Mucosa of rectum (tissue), 2 donors: ENCODE measurements at regions not wholly inside any gene's neighbourhood (a gene's known extent, or its start where the extent isn't known, plus 50 kb on each side); places are given as distances from the start of the nearest gene placed in this dataset.

Experiments
- H3K27ac ChIP-seq, 2 donors: one replicate each; pipeline ENCODE4 v1.7.0; 2013; ENCODE audit warnings: inconsistent platforms in 2 of 2, low read depth in 2 of 2, low read length in 2 of 2
- H3K27me3 ChIP-seq, 2 donors: one replicate each; pipeline ENCODE4 v1.7.0; 2013; ENCODE audit warnings: low read length in 2 of 2; ENCODE audit not compliant: control insufficient read depth in 2 of 2, insufficient read depth in 2 of 2
- H3K36me3 ChIP-seq, 2 donors: one replicate each; pipeline ENCODE4 v1.7.0; 2013; ENCODE audit warnings: low read length in 2 of 2; ENCODE audit not compliant: control insufficient read depth in 2 of 2, insufficient read depth in 2 of 2
- H3K4me1 ChIP-seq, 2 donors: one replicate each; pipeline ENCODE4 v1.7.0; 2013; ENCODE audit warnings: low read length in 2 of 2, mild to moderate bottlenecking in 1 of 2; ENCODE audit not compliant: control insufficient read depth in 2 of 2, insufficient read depth in 2 of 2
- H3K4me3 ChIP-seq, 2 donors: one replicate each; pipeline ENCODE4 v1.7.0; 2013; ENCODE audit warnings: low read length in 2 of 2
- H3K9ac ChIP-seq, 2 donors: one replicate each; pipeline ENCODE4 v1.7.0; 2013; ENCODE audit warnings: low read length in 2 of 2, low read depth in 1 of 2, mild to moderate bottlenecking in 1 of 2
- H3K9me3 ChIP-seq, 2 donors: one replicate each; pipeline ENCODE4 v1.7.0; 2013; ENCODE audit warnings: low read length in 2 of 2; ENCODE audit not compliant: control insufficient read depth in 2 of 2
- donor health status: healthy.
- donor health status: Normal muscosa, but diverticular disease.

DNA sequence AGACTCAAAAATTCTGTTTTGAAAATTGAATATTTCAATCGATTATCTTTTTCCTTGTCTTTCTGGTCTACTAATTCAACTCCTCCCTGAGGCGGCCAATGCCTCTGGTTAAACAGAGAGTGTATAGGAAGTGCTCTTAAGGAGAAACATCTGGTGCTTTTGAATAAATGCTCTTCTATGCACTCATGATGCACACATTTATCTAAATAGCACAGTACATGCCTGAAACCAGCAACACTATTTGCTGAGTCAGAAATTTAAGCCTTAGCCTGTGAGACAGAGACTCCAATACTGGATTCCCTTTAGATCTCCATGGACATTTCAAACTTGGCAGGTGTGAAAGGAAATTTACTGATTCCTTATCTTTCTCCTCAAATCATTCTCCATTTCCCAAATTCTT is 118.6 kb downstream of the SLIT2 start:
- Histone ChIP-seq H3K9me3 (no peaks in the 10 kb centered on the region), H3K36me3 (no peaks in the 10 kb centered on the region), H3K4me1 (no peaks in the 10 kb centered on the region), H3K27ac (no peak overlapping the region), H3K9ac (no peak overlapping the region), H3K4me3 (no peak overlapping the region), H3K27me3 (no peaks in the 10 kb centered on the region)

DNA sequence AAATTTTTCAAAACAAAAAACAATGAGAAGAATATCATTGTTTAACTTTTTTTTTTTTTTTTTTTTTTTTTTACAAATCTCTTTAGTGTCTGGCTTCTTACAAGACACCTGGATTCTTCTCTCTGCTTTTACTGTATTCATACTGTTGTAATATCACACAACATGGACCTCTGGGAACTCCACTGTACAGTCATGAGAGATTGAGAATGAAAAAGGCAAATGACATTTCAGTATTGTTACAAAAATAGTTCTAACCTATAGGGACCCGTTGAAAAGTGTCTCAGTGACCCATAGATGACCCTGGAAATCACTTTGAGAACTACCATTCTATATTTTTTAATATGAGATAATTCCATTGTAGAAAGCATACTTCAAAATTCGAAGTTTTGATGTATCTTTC is 124.4 kb downstream of the SLIT2 start:
- Histone ChIP-seq H3K4me3 (no peak overlapping the region), H3K36me3 (no peaks in the 10 kb centered on the region)

GRCh38 chr4:20378181-20378580 is 126.5 kb downstream of the SLIT2 start:
- Histone ChIP-seq H3K9me3 (no peaks in the 10 kb centered on the region), H3K4me1 (no peaks in the 10 kb centered on the region), H3K27ac (no peak overlapping the region), H3K9ac (no peak overlapping the region), H3K4me3 (no peak overlapping the region), H3K27me3 (no peaks in the 10 kb centered on the region), H3K36me3 (no peaks in the 10 kb centered on the region)

More for the DNA sequence above, 124.4 kb downstream of the SLIT2 start:
- Histone ChIP-seq H3K9ac (no peak overlapping the region), H3K9me3 (no peaks in the 10 kb centered on the region), H3K27ac (no peak overlapping the region), H3K4me1 (no peaks in the 10 kb centered on the region), H3K27me3 (no peaks in the 10 kb centered on the region)

DNA sequence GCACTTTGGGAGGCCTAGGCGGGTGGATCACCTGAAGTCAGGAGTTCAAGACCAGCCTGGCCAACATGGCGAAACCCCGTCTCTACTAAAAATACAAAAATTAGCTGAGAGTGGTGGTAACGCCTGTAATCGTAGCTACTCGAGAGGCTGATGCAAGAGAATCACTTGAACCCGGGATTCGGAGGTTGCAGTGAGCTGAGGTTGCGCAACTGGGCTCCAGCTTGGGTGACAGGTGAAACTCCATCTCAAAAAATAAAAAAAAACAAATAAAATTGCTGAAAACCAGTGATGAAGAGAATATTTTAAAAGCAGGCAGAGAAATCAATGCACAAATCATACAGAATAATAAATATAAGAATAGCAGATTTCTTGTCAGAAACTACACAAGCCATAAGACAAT is 129.3 kb downstream of the SLIT2 start:
- Histone ChIP-seq H3K27ac (no peak overlapping the region), H3K4me3 (no peak overlapping the region), H3K27me3 (no peaks in the 10 kb centered on the region), H3K36me3 (no peaks in the 10 kb centered on the region), H3K9ac (no peak overlapping the region), H3K4me1 (no peaks in the 10 kb centered on the region), H3K9me3 (no peaks in the 10 kb centered on the region)

DNA sequence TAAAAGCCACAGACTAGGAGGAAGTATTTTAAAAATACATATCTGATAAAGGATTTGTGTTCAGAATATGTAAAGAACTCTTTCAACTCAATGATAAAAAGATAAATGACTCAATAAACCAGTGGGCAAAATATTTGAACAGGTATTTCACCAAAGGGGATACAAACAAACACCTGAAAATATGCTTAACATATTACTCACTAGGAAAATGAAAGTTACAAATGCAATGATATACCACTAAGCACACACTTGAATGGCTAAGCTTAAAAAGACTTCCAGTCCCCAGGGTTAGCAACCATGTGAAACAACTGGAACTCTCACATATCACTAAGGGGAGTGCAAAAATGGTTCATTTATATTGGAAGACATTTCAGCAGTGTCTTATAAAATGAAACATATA is 131.6 kb downstream of the SLIT2 start:
- Histone ChIP-seq H3K9me3 (no peaks in the 10 kb centered on the region), H3K9ac (no peak overlapping the region), H3K36me3 (no peaks in the 10 kb centered on the region), H3K27me3 (no peaks in the 10 kb centered on the region), H3K4me3 (no peak overlapping the region), H3K4me1 (no peaks in the 10 kb centered on the region), H3K27ac (no peak overlapping the region)

DNA sequence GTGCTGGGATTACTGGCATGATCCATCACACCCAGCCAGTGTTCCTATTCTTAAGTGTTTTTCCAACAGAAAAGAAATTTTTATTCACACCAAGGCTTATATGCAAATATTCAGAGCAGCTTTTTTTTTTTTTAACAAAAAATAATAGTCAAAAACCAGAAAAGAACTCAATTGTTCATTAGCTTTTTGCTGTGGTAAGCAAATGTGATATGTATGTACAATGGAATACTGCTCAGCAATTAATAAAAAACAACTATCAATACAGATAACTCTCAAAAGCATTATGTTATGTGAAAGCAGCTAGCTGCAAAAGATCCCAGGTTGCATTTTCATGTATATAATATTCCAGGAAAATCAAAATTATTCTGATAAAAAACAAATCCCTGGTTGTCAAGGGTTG is 132.3 kb downstream of the SLIT2 start:
- no peaks in the 10 kb centered on the region for H3K36me3 ChIP-seq
- no peaks in the 10 kb centered on the region for H3K4me1 ChIP-seq
- H3K9ac ChIP-seq = no peak overlapping the region

GRCh38 chr4:20384456-20384855 is 132.8 kb downstream of the SLIT2 start:
- no peak overlapping the region for H3K4me3 ChIP-seq
- no peaks in the 10 kb centered on the region for H3K9me3 ChIP-seq
- H3K27me3 ChIP-seq = no peaks in the 10 kb centered on the region
- H3K27ac ChIP-seq = no peak overlapping the region
- H3K4me1 ChIP-seq = no peaks in the 10 kb centered on the region
- H3K36me3 ChIP-seq = no peaks in the 10 kb centered on the region
- no peak overlapping the region for H3K9ac ChIP-seq

More for the DNA sequence above, 132.3 kb downstream of the SLIT2 start:
- no peak overlapping the region for H3K27ac ChIP-seq
- H3K4me3 ChIP-seq = no peak overlapping the region
- no peaks in the 10 kb centered on the region for H3K27me3 ChIP-seq
- no peaks in the 10 kb centered on the region for H3K9me3 ChIP-seq

GRCh38 chr4:20386001-20386740 is 134.5 kb downstream of the SLIT2 start:
- Histone ChIP-seq H3K9ac (no peak overlapping the region), H3K36me3 (no peaks in the 10 kb centered on the region), H3K4me1 (no peaks in the 10 kb centered on the region), H3K27ac (no peak overlapping the region), H3K27me3 (no peaks in the 10 kb centered on the region), H3K9me3 (no peaks in the 10 kb centered on the region), H3K4me3 (no peak overlapping the region)

DNA sequence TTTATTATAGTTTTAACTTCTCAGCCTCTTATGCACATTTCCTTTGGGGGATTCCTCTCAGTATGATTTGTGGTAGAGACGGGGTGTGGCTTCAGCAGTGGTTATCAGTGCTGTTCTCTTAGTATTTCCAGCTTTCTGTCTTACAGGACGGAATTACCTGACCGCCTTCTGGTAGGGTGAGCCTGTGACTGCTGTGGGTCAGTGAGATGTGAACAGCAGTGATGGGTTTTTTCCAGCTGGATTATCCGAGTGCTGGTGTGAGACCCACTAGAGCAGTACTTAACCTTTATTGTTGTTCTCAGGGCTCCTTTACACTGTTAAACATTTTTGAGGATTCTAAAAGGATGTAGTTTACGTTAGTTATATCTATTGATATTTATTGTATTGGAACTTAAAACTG is 135.2 kb downstream of the SLIT2 start:
- Histone ChIP-seq H3K4me1 (no peaks in the 10 kb centered on the region), H3K4me3 (no peak overlapping the region), H3K36me3 (no peaks in the 10 kb centered on the region), H3K9ac (no peak overlapping the region), H3K27me3 (no peaks in the 10 kb centered on the region), H3K27ac (no peak overlapping the region), H3K9me3 (no peaks in the 10 kb centered on the region)

- Histone ChIP-seq H3K27ac (no peak overlapping the region), H3K9ac (no peak overlapping the region), H3K4me3 (no peak overlapping the region), H3K4me1 (no peaks in the 10 kb centered on the region), H3K27me3 (no peaks in the 10 kb centered on the region), H3K36me3 (no peaks in the 10 kb centered on the region), H3K9me3 (no peaks in the 10 kb centered on the region)
Measured at GRCh38 chr4:20391198-20391597, 139.5 kb downstream of the SLIT2 start.
